22Rv1 (cell line): ENCODE measurements at regions not wholly inside any gene's neighbourhood (a gene's known extent, or its start where the extent isn't known, plus 50 kb on each side); places are given as distances from the start of the nearest gene placed in this dataset.

Source experiments
- CTCF ChIP-seq: fragments of 450-650 bp; IDR thresholded peaks from 2 replicates; pipeline ENCODE4 v1.5.1; 2017; ENCODE audit warnings: mild to moderate bottlenecking
- ZFX ChIP-seq: fragments of 450-650 bp; IDR thresholded peaks from 2 replicates; pipeline ENCODE4 v1.6.1; 2017; ENCODE audit warnings: antibody characterized with exemption, borderline replicate concordance

GRCh38 chr9:3124001-3124400 is 280.1 kb upstream of the PUM3 start:
- TF ChIP-seq CTCF (no peak), ZFX (no peak)
